ENCODE measurements at regions not wholly inside any gene's neighbourhood (a gene's known extent, or its start where the extent isn't known, plus 50 kb on each side); places are given as distances from the start of the nearest gene placed in this dataset.

- no peak for TF ChIP-seq TAF1 (IDR thresholded peaks at IDR 0.05; ENCODE audit: low read depth)
- TF ChIP-seq, protein P1, sequence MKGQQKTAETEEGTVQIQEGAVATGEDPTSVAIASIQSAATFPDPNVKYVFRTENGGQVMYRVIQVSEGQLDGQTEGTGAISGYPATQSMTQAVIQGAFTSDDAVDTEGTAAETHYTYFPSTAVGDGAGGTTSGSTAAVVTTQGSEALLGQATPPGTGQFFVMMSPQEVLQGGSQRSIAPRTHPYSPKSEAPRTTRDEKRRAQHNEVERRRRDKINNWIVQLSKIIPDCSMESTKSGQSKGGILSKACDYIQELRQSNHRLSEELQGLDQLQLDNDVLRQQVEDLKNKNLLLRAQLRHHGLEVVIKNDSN (IDR thresholded peaks at IDR 0.05), result no peak
- no peak for TF ChIP-seq NFIC (IDR thresholded peaks at IDR 0.05)
- TF ChIP-seq EGR1 (IDR thresholded peaks at IDR 0.05), result no peak
- TF ChIP-seq YY1 (IDR thresholded peaks at IDR 0.05; ENCODE audit: low read depth), result no peak
- no peak for TF ChIP-seq FOXM1 (IDR thresholded peaks at IDR 0.05; ENCODE audit: borderline replicate concordance, low read depth)
- TF ChIP-seq REST (IDR thresholded peaks at IDR 0.05; ENCODE audit: low read depth), result no peak
These were observed 236.2 kb upstream of the KAZN start for GRCh38 chr1:14362331-14362730.

- TF ChIP-seq NFIC (IDR thresholded peaks at IDR 0.05) (no peak), EGR1 (IDR thresholded peaks at IDR 0.05) (no peak), REST (IDR thresholded peaks at IDR 0.05; ENCODE audit: low read depth) (no peak), FOXM1 (IDR thresholded peaks at IDR 0.05; ENCODE audit: borderline replicate concordance, low read depth) (no peak), TCF12 (IDR thresholded peaks at IDR 0.05; ENCODE audit: low read depth) (no peak), CEBPB (IDR thresholded peaks at IDR 0.05) (no peak)
- TF ChIP-seq, protein P1 (IDR thresholded peaks at IDR 0.05), result no peak
These were observed 235.4 kb upstream of the KAZN start for GRCh38 chr1:14363036-14363590.

DNA sequence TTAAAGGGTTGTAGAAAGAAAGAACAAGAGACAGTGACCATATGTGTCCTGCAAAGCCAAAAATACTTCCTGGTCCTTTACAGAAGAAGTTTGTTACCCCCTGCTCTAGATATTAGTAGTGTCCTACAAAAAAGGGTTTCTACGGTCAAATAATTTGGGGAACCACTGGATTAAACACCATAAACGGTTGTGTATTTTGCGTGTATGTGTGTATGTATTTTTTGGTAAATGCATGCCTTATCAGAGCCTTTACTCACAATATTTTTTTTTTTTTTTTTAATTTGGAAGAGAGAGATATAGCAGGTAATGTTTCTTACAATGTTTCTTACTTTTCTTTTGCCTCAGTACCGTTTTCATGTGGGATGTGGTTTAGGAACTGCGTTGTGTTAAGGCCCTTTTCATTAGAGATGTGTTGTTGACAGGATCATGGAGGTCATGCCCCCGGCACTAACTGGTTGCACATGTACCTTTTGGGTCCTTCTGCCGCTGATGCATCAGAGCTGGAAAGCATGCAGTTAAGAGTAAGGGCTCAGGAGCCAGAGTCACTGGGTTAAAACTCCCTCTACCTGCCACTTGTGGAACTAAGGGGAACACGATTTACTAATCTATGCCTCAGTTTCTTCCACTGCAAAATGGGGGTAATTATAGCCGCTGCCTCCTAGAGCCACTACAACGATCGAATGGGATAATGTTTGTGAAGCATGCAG is 234.6 kb upstream of the KAZN start:
- TF ChIP-seq, protein P1 (IDR thresholded peaks at IDR 0.05), result no peak
- no peak for TF ChIP-seq TEAD4 (IDR thresholded peaks at IDR 0.05)
- no peak for TF ChIP-seq RAD21 (IDR thresholded peaks at IDR 0.05; ENCODE audit: low read depth)
- TF ChIP-seq ZBTB7A (IDR thresholded peaks at IDR 0.05; ENCODE audit: low read depth), result no peak
- no peak for TF ChIP-seq NFIC (IDR thresholded peaks at IDR 0.05)
- TF ChIP-seq EP300 (IDR thresholded peaks at IDR 0.05; ENCODE audit: borderline replicate concordance), result no peak
- no peak for TF ChIP-seq CREB1 (IDR thresholded peaks at IDR 0.05; ENCODE audit: low read depth)
- TF ChIP-seq FOXM1 (IDR thresholded peaks at IDR 0.05; ENCODE audit: borderline replicate concordance, low read depth), result no peak
- no peak for TF ChIP-seq TAF1 (IDR thresholded peaks at IDR 0.05; ENCODE audit: low read depth)
- TF ChIP-seq EGR1 (IDR thresholded peaks at IDR 0.05), result no peak
- TF ChIP-seq CEBPB (IDR thresholded peaks at IDR 0.05), result no peak
- TF ChIP-seq REST (IDR thresholded peaks at IDR 0.05; ENCODE audit: low read depth), result no peak
- no peak for TF ChIP-seq YY1 (IDR thresholded peaks at IDR 0.05; ENCODE audit: low read depth)

- no peak for TF ChIP-seq RAD21 (IDR thresholded peaks at IDR 0.05; ENCODE audit: low read depth)
- no peak for TF ChIP-seq EP300 (IDR thresholded peaks at IDR 0.05; ENCODE audit: borderline replicate concordance)
- TF ChIP-seq, protein P1 (IDR thresholded peaks at IDR 0.05), result no peak
- no peak for TF ChIP-seq TCF12 (IDR thresholded peaks at IDR 0.05; ENCODE audit: low read depth)
- TF ChIP-seq CEBPB (IDR thresholded peaks at IDR 0.05), result no peak
- no peak for TF ChIP-seq REST (IDR thresholded peaks at IDR 0.05; ENCODE audit: low read depth)
- no peak for TF ChIP-seq CREB1 (IDR thresholded peaks at IDR 0.05; ENCODE audit: low read depth)
These were observed 233.0 kb upstream of the KAZN start for GRCh38 chr1:14365301-14365988.
